AG04450 (cell line): ENCODE measurements at regions not wholly inside any gene's neighbourhood (a gene's known extent, or its start where the extent isn't known, plus 50 kb on each side); places are given as distances from the start of the nearest gene placed in this dataset.

ENCODE experiments used
- CTCF ChIA-PET: fragments of 300-600, 350-600 bp; formaldehyde crosslinking; extraction: SDS; loops from one replicate; lab custom pipeline; 2022; ENCODE audit warnings: antibody characterized with exemption, inconsistent platforms; lab: Charles Lee
- POLR2A ChIA-PET: fragments of 350-600 bp; formaldehyde crosslinking; extraction: SDS; loops from one replicate; lab custom pipeline; 2021; ENCODE audit warnings: antibody characterized with exemption, inconsistent platforms; lab: Yijun Ruan, JAX
- DNase-seq: peaks from one replicate; pipeline ENCODE4 v3.0.0-alpha.2; 2011; ENCODE audit warnings: low read depth, low spot score
- H3K27ac ChIP-seq: one replicate; pipeline ENCODE4 v1.5.1; 2012; ENCODE audit warnings: low read depth, low read length, control low read depth
- H3K27me3 ChIP-seq: one replicate; pipeline ENCODE4 v1.6.0; 2012; ENCODE audit warnings: low read length; ENCODE audit not compliant: control insufficient read depth, insufficient read depth
- H3K4me3 ChIP-seq: 2 replicates; pipeline ENCODE4 v1.5.1; 2011; ENCODE audit warnings: mild to moderate bottlenecking, low read depth, low read length, control low read depth
- H3K9me3 ChIP-seq: 2 replicates; pipeline ENCODE4 v1.5.1; 2012; ENCODE audit warnings: low read length; ENCODE audit not compliant: control insufficient read depth, insufficient read depth
- CTCF ChIP-seq: IDR thresholded peaks from 2 replicates; pipeline ENCODE4 v1.5.1; 2011; ENCODE audit warnings: low read depth, low read length, control low read depth, inconsistent platforms

DNA sequence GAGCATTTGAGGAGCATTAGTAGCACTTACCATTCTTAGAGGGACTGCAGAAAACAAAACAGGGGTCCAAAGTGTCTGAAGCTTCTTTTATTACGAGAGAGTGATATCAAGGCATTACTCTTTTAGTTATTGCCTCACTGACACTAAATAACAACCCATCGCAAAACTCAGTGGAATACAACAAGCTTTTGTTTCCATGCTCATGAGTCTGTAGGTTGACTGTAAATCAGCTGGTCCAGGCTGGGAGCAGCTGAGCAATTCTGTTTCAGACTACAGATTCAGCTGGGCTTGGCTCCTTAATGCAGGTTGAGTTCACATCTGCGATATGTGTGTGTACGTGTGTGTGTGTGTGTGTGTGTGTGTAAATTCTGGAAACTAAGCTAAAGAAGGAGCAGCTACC is 501.8 kb upstream of the PKDCC start:
- no peak for TF ChIP-seq CTCF
- ChIA-PET CTCF (no interaction called here), POLR2A (no interaction called here)
- Histone ChIP-seq H3K27me3 (no peaks in the 10 kb centered on the region), H3K9me3 (no peaks in the 10 kb centered on the region), H3K27ac (no peak overlapping the region), H3K4me3 (no peak overlapping the region)
- no peak for DNase-seq

DNA sequence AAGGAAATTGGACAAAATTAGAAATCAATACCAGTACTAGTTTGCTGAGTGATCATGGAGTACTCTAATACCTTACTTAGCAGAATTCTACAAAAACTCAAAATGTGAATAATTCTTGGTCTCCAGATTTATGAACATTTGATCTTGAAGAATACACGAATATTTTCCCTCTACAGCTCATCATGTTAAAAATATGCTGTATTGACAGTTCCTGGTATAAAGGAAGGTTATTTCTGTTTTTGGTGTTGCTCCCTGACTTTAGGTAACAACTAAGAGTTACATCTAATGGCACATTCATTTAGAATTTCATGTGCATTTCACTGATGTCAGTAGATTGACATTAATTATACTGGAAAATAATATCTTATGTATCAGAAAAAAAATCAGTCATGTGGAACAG is 479.2 kb upstream of the PKDCC start:
- H3K4me3 ChIP-seq = no peak overlapping the region
- no peaks in the 10 kb centered on the region for H3K27me3 ChIP-seq
- no peak for TF ChIP-seq CTCF
- H3K27ac ChIP-seq = no peak overlapping the region
- ChIA-PET POLR2A (no interaction called here), CTCF (no interaction called here)
- no peaks in the 10 kb centered on the region for H3K9me3 ChIP-seq
- no peak for DNase-seq

- no peak for TF ChIP-seq CTCF
- no peak for DNase-seq
- Histone ChIP-seq H3K27me3 (no peaks in the 10 kb centered on the region), H3K9me3 (no peaks in the 10 kb centered on the region), H3K4me3 (no peak overlapping the region), H3K27ac (no peak overlapping the region)
- POLR2A ChIA-PET = no interaction called here
- CTCF ChIA-PET = no interaction called here
These were observed 475.7 kb upstream of the PKDCC start for GRCh38 chr2:41572154-41572553.

GRCh38 chr2:41576423-41576822 is 471.4 kb upstream of the PKDCC start:
- no peaks in the 10 kb centered on the region for H3K9me3 ChIP-seq
- ChIA-PET POLR2A (no interaction called here), CTCF (no interaction called here)
- no peak overlapping the region for H3K27ac ChIP-seq
- no peak for TF ChIP-seq CTCF
- no peaks in the 10 kb centered on the region for H3K27me3 ChIP-seq
- H3K4me3 ChIP-seq = no peak overlapping the region
- no peak for DNase-seq

GRCh38 chr2:41579806-41580205 is 468.0 kb upstream of the PKDCC start:
- ChIA-PET CTCF (no interaction called here), POLR2A (no interaction called here)

More at GRCh38 chr2:41579806-41580205, 468.0 kb upstream of the PKDCC start:
- no peak for DNase-seq
- H3K4me3 ChIP-seq = no peak overlapping the region
- H3K27me3 ChIP-seq = no peaks in the 10 kb centered on the region
- TF ChIP-seq CTCF = no peak
- H3K27ac ChIP-seq = no peak overlapping the region
- H3K9me3 ChIP-seq = no peaks in the 10 kb centered on the region
